ENCODE measurements at regions not wholly inside any gene's neighbourhood (a gene's known extent, or its start where the extent isn't known, plus 50 kb on each side); places are given as distances from the start of the nearest gene placed in this dataset.

GRCh38 chr4:56286763-56287162, 100.5 kb downstream of the AASDH start:
- no peak for DNase-seq (ENCODE audit: low read depth)

DNA sequence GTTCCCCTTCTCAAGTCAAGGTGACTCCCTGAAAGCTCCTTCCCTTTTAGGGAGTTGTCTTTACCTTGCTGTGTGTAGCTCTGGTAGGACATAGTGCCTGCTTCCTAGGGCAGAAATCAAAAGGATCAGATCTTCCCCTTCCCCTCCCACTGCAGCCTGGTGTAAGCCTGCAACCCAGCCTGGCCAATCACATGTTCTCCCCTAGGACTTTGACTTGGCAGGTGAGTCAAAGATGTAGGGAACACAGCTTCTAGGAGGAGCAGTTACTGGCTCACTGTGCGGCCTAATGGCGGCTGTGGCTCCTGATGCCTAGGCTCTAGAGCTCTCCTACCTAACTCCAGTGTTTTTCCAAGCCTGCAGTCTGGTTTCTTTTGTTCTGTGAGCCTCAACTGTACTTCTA, 103.9 kb downstream of the AASDH start:
- DNase-seq (ENCODE audit: low read depth): no peak

GRCh38 chr4:56282004-56282403, 105.3 kb downstream of the AASDH start:
- no peak for DNase-seq (ENCODE audit: low read depth)

DNA sequence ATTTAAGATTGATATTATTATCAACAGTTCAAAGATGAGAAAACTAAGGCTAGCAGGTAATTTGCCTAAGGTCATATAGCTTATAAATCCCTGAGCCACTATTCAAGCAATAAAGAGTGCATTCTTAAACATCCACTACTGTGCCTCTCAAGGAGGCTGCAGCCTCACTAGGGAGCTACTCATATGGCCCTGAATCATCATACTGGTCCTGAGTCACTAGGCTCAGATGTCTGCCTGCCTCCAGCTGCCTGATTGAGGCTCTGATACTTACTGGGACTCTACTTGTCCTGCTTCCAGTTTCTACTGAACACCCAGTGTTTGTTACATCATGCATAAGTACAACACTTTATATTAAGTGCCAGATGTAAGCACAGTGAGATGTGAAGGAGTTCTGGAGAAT, 110.7 kb downstream of the AASDH start:
- no peak for DNase-seq (ENCODE audit: low read depth)

GRCh38 chr4:56273391-56273790, 113.9 kb downstream of the AASDH start:
- DNase-seq (ENCODE audit: low read depth): no peak

DNA sequence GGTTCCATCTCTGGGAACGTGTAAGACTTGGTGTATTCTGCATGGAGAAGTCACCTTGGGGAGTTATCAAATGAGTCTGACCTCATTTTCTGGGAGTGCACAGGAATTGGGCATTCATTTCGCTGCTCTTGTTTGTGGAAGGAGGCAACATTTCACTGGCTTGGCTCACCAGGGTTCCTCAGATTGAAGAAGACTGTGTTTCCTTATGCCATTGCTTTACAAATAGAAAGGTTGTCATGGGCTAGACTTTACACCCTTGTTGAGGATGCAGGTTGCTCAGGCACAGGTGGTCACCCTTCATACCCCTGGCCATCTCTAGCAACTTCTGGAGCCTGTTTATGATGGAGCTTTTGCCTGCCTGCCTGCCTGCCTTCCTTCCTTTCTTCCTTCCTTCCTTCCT, 114.4 kb downstream of the AASDH start:
- DNase-seq (ENCODE audit: low read depth): no peak

DNA sequence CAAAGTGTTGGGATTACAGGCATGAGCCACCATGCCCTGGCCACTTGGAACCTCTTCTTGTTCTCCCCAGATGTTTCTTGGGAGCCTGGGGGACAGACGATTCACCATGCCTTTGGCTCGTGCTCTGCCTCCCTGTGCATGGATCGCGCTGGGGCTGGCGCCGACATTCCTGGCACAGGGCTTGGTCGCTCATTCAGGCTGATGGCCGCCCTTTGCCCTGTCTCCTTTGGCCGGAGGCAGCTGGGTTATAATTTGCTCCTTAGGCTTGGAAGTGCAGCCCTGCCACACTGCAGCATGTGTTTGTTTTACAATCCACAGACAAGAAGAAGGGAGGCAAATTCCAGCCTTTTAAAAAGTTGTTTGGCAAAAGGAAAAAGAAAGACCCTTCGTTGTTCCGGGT, 115.3 kb downstream of the AASDH start:
- DNase-seq (ENCODE audit: low read depth): no peak

GRCh38 chr4:56271131-56271530, 116.2 kb downstream of the AASDH start:
- DNase-seq (ENCODE audit: low read depth): no peak

GRCh38 chr4:56267558-56267957, 119.7 kb downstream of the AASDH start:
- DNase-seq (ENCODE audit: low read depth): no peak

DNA sequence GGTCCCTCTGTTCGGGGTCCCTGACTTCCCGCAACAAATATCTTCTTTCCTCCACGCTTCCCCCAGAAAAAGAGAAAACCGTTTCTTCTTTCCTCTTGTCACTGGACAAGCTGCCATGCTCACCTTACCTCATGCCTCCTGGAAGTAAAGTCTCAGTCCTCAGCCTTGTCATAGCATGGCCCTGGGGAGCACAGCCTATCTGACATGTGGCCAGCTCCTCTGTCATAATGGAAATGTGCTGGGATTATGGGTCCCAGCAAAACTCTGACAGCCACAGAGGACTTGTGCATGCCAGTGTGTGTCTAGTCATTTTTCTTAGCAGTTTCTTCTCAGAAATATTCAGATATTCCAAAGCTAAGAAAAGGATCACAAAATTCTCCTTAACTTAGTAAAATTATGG, 122.4 kb downstream of the AASDH start:
- no peak for DNase-seq (ENCODE audit: low read depth)

DNA sequence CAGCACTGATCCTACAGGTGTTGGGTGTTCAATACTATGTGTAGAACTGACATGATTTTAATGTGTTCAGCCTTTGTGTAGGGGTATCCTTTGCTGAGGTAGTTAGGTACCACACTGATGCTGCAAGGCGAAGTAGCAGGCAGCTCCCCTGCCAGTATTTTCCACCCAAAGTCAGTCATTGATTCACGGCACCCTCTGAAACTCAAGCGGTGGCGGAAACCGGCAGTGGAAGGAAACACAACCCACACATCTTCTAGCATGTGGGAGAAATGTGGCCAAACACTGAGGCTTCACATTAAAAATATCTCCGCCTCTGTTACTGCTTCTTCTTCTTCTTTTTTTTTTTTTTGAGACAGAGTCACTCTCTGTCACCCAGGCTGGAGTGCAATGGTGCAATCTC, 126.3 kb downstream of the AASDH start:
- DNase-seq (ENCODE audit: low read depth): no peak

DNA sequence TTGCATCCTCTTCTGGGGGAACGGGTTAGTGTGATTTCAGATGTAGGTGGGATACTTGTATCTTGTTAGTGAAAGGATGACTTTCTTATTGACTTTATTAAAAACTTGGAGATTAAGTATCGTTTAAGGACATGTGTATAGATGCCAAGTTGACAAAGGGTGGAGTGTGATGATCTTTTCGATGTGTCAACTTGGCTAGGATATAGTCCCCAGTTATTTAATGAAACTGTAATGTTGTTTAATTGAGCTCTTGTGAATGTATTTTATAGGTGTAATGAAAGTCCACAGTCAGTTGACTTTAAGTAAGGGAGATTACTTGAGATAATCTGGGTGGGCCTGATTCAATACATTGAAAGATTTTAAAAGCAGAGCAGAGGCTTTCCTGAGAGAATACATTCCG, 127.0 kb downstream of the AASDH start:
- DNase-seq (ENCODE audit: low read depth): no peak

DNA sequence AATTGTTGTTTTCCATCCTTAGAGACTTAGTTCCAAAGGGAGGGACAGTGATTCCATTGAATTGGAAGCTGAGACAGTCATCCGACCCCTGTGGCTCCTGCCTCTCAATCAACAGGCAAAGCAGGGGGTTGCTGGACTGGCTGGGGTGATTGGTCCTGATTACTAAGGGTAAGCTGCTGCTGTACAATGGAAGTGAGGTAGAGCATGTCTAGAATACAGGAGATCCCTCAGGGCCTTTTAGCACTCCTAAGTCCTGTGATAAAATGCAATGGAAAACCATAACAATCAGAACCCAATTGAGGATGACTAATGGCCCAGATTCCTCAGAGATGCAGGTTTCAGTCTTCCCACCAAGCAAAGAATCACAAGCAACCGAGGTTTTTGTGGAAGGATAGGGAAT, 127.6 kb downstream of the AASDH start:
- DNase-seq (ENCODE audit: low read depth): no peak

- DNase-seq (ENCODE audit: low read depth): no peak
Measured at GRCh38 chr4:56255820-56256219, 131.5 kb downstream of the AASDH start.

GRCh38 chr4:56253666-56254305, 133.5 kb downstream of the AASDH start:
- DNase-seq (ENCODE audit: low read depth): no peak

GRCh38 chr4:56252561-56253152, 134.6 kb downstream of the AASDH start:
- DNase-seq (ENCODE audit: low read depth): no peak

GRCh38 chr4:56251556-56251955, 135.7 kb downstream of the AASDH start:
- no peak for DNase-seq (ENCODE audit: low read depth)

GRCh38 chr4:56250776-56251175, 136.5 kb downstream of the AASDH start:
- DNase-seq (ENCODE audit: low read depth): no peak

DNA sequence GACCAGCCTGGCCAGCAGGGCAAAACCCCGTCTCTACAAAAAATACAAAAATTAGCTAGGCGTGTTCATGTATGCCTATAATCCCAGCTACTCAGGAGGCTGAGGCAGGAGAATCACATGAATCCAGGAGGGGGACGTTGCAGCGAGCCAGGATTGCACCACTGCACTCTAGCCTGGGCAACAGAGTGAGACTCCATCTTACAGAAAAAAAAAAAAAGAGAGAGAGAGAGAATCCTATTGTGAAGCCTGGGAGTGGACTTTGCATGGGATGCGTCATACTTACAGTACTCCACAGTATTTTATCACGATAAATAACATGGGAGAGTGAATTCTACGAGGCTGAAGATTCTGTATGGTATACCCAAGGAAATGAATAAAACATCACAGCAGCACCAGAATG, 139.6 kb downstream of the AASDH start:
- no peak for DNase-seq (ENCODE audit: low read depth)

DNA sequence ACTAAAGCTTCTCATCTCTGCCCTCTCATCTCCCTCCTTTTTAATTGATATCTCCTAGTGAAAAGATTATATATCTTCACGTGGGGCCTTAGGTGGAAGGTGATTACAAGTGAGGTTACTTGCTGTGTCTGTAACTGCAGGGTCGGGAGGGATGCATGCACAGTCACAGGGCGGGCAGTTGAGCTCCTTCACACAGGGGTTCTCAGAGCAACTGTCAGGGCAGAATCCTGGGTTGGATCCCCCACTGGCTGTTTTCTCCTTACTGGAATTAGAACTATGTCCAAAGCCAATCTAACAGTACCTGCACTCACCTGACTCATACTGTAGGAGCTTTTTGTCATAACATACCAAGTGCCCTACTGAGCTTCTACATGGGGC, 141.1 kb downstream of the AASDH start:
- no peak for DNase-seq (ENCODE audit: low read depth)

GRCh38 chr4:56245547-56246232, 141.6 kb downstream of the AASDH start:
- DNase-seq (ENCODE audit: low read depth): no peak

DNA sequence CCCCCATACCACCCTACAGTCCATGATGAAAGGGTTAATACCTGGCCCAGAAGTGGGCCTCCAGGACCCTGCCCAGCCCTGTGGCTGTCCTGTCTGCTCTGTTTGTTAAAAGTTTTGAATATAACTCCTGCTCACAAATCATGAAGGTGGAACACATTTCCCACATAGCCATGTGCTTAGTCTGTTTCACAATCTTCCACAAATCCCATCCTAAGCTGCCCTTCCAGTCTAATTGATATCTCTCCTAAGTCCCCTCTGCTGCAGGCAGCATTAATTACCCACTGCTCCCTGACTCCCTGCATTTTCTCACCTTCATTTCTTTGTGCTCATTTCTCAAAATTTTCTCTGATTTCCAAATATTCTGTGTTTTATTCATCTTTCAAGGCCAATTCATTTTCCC, 142.6 kb downstream of the AASDH start:
- DNase-seq (ENCODE audit: low read depth): no peak

- no peak for DNase-seq (ENCODE audit: low read depth)
Measured at GRCh38 chr4:56243107-56243506, 144.2 kb downstream of the AASDH start.

DNA sequence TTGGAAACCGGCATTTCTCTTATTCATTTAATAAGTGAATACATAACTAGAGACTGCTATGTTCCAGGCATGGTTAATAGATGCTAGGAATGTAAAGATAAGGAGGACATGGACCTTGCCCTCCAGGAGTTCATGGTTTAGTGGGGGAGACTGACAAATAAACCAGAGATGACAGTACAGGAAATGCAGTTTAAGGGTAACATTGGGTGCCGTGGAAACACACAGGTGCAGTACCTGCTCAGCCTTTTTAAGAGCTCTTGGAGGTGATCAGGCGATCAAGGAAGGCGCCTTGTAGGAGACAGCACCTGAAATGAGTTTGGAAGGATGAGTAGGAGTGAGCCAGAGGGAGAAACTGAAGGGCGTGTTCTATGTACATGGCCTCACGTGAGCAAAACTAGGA, 145.8 kb downstream of the AASDH start:
- DNase-seq (ENCODE audit: low read depth): no peak
